Caco-2 (cell line): ENCODE measurements at regions not wholly inside any gene's neighbourhood (a gene's known extent, or its start where the extent isn't known, plus 50 kb on each side); places are given as distances from the start of the nearest gene placed in this dataset.

Experiments
- BruUV-seq: library from RNA; stranded (reverse); fragments of 400-500 nt; replicated peaks from 2 replicates; lab custom pipeline; 2021; lab: Mats Ljungman, UMichigan
- CTCF ChIA-PET: fragments of 300-600 bp; sonication (Branson Sonifier 250); formaldehyde crosslinking; loops from one replicate; lab custom pipeline; 2022; ENCODE audit warnings: antibody characterized with exemption; lab: Charles Lee
- POLR2A ChIA-PET: fragments of 300-600 bp; sonication (Branson Sonifier 250); formaldehyde crosslinking; loops from one replicate; lab custom pipeline; 2022; ENCODE audit warnings: antibody characterized with exemption; lab: Charles Lee
- DNase-seq, 2 experiments: peaks; one replicate each; pipeline versions ENCODE4 v3.0.0 to v3.0.0-alpha.2; 2020 to 2022
- H3K27me3 ChIP-seq: replicated peaks from 2 replicates; pipeline ENCODE4 v1.6.0; 2011; ENCODE audit warnings: low read length; ENCODE audit not compliant: control insufficient read depth, insufficient read depth
- H3K36me3 ChIP-seq: 2 replicates; pipeline ENCODE4 v1.5.1; 2011; ENCODE audit warnings: low read length; ENCODE audit not compliant: control insufficient read depth, insufficient read depth
- H3K4me1 ChIP-seq: fragments of 250-450 bp; sonication (Bioruptor Pico); 2 replicates; pipeline ENCODE4 v1.5.1; 2020; ENCODE audit warnings: mild to moderate bottlenecking
- H3K4me3 ChIP-seq: 2 replicates; pipeline ENCODE4 v1.5.1; 2011; ENCODE audit warnings: low read depth, mild to moderate bottlenecking, control low read depth, low read length
- H3K9me3 ChIP-seq: fragments of 250-450 bp; sonication (Bioruptor Pico); 2 replicates; pipeline ENCODE4 v1.5.1; 2020; ENCODE audit warnings: mild to moderate bottlenecking, moderate library complexity
- H3K27ac Mint-ChIP-seq: one replicate; pipeline ENCODE4 v1.8.0; 2022; ENCODE audit warnings: mixed read lengths; ENCODE audit not compliant: unreplicated experiment
- H3K27me3 Mint-ChIP-seq: one replicate; pipeline ENCODE4 v1.8.0; 2022; ENCODE audit warnings: mixed read lengths; ENCODE audit not compliant: insufficient read depth, unreplicated experiment
- H3K36me3 Mint-ChIP-seq: one replicate; pipeline ENCODE4 v1.8.0; 2022; ENCODE audit warnings: mild to moderate bottlenecking, mixed read lengths; ENCODE audit not compliant: insufficient read depth, unreplicated experiment
- H3K4me1 Mint-ChIP-seq: one replicate; pipeline ENCODE4 v1.8.0; 2022; ENCODE audit warnings: low read depth, mixed read lengths; ENCODE audit not compliant: unreplicated experiment
- H3K4me3 Mint-ChIP-seq: one replicate; pipeline ENCODE4 v1.8.0; 2022; ENCODE audit warnings: mild to moderate bottlenecking, moderate library complexity, mixed read lengths; ENCODE audit not compliant: unreplicated experiment
- H3K9me3 Mint-ChIP-seq: one replicate; pipeline ENCODE4 v1.8.0; 2022; ENCODE audit warnings: mixed read lengths; ENCODE audit not compliant: unreplicated experiment
- CTCF ChIP-seq, 2 experiments: fragments of 200-600 bp in 1 of 2; IDR thresholded peaks; 1 replicate in 1 of 2; 2 replicates in 1 of 2; pipeline versions ENCODE4 v1.5.1 to v1.8.0; 2011 to 2022; ENCODE audit warnings: antibody characterized with exemption in 1 of 2, control low read depth in 1 of 2, inconsistent platforms in 1 of 2, low read depth in 1 of 2, low read length in 1 of 2, mild to moderate bottlenecking in 1 of 2, moderate library complexity in 1 of 2; ENCODE audit not compliant: insufficient read depth in 1 of 2, severe bottlenecking in 1 of 2, unreplicated experiment in 1 of 2
- intact Hi-C: fragments of 100-400 bp; cut with micrococcal nuclease; formaldehyde crosslinking; loops from one replicate; pipeline ENCODE4 v1.10.0; 2022; ENCODE audit not compliant: unreplicated experiment

- Histone ChIP-seq H3K36me3 (no peaks in the 10 kb centered on the region), H3K4me1 (peaks cover 24% of the 10 kb centered on the region), H3K4me3 (no peak overlapping the region), H3K9me3 (no peaks in the 10 kb centered on the region), H3K27me3 (no peaks in the 10 kb centered on the region)
- no peak overlapping the region for H3K27ac Mint-ChIP-seq
- H3K27me3 Mint-ChIP-seq: no peaks in the 10 kb centered on the region
- H3K36me3 Mint-ChIP-seq: no peaks in the 10 kb centered on the region
- no peaks in the 10 kb centered on the region for H3K9me3 Mint-ChIP-seq
- H3K4me1 Mint-ChIP-seq: peaks cover 33% of the 10 kb centered on the region
- CTCF ChIA-PET: no interaction called here
- intact Hi-C loops: loop anchor here (5.0 kb wide), 2 partner anchors 101 to 161 kb away; no protein-coding TSS in a partner anchor
- DNase-seq: no peak
- TF ChIP-seq CTCF (IDR thresholded peaks at IDR 0.05; ENCODE audit: insufficient read depth in 1 of 2, low read depth in 1 of 2, low read length in 1 of 2, severe bottlenecking in 1 of 2, unreplicated experiment in 1 of 2): no peak
- no peak overlapping the region for H3K4me3 Mint-ChIP-seq
- POLR2A ChIA-PET: no interaction called here
- BruUV-seq: no TSS peak
These were observed 87.8 kb downstream of the GLUL start for GRCh38 chr1:182303778-182304177.

DNA sequence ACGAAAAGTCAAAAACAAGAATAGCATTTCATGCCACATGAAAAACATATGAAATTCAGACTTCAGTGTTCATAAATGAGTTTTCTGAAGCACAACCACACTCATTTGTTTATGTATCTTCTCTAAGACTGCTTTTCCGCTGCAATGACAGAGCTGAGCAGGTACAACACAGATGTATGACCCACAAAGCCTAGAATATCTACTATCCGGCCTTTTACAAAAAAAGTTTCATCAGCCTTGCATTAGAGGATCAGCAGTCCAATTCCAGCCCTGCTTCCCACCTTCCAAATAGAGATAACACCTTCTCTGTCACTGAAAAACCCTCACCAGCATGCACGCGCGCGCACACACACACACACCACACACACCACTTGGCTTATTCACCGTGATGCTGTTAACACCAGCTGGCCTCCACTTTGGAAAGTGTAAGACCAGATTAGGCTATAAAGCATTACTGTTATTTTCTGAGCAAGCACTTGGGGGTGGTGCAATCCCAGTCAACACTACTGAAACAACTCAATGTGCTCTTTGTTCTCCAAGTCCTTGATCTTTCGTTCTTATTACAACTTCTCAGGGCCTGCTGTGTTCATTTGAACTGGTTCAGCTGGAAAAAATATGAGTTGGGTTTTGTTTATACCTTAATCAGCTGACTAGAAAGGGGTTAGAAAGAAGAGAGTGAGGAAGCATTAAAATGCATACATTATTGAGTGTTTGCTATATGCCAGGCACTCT, 90.0 kb downstream of the GLUL start:
- no peaks in the 10 kb centered on the region for H3K9me3 ChIP-seq
- no peak overlapping the region for H3K4me3 ChIP-seq
- Mint-ChIP-seq H3K4me3 (no peak overlapping the region), H3K27ac (peak overlapping the region; percentile 29), H3K27me3 (no peaks in the 10 kb centered on the region), H3K36me3 (no peaks in the 10 kb centered on the region), H3K4me1 (peaks cover 31% of the 10 kb centered on the region), H3K9me3 (no peaks in the 10 kb centered on the region)
- ChIA-PET POLR2A (no interaction called here), CTCF (interaction anchor here (1.5 kb wide), 2 partner anchors 95 to 158 kb away, joined by 5 to 8 read pairs; no protein-coding TSS in a partner anchor)
- TF ChIP-seq CTCF (IDR thresholded peaks at IDR 0.05; ENCODE audit: insufficient read depth in 1 of 2, low read depth in 1 of 2, low read length in 1 of 2, severe bottlenecking in 1 of 2, unreplicated experiment in 1 of 2): no peak
- no peaks in the 10 kb centered on the region for H3K27me3 ChIP-seq
- H3K4me1 ChIP-seq: peaks cover 30% of the 10 kb centered on the region
- intact Hi-C loops: loop anchor here (1.0 to 5.0 kb wide), 4 partner anchors 95 to 216 kb away; no protein-coding TSS in a partner anchor
- peak; percentile 50 to 61 for DNase-seq
- no TSS peak for BruUV-seq
- no peaks in the 10 kb centered on the region for H3K36me3 ChIP-seq

DNA sequence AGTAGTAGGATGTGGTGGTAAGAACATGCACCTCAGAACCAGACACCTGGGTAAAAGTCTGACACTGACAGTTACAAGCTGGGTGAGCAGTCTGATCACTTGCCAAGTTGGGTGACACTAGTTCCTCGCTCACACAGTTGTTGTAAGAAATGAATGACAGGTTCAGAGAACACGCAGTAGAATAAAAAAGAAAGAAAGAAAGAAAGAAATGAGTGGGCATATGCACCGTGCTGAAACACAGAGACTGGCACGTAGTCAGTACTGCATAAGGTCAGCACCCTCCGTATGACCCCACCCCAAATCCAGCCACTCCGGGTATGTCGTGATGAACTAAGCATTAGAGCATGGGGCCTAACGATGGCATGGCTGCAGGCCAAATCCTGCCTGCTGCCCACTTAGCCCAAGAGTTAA, 90.6 kb downstream of the GLUL start:
- no peaks in the 10 kb centered on the region for H3K27me3 ChIP-seq
- Mint-ChIP-seq H3K36me3 (no peaks in the 10 kb centered on the region), H3K4me1 (peaks cover 31% of the 10 kb centered on the region), H3K27ac (no peak overlapping the region), H3K9me3 (no peaks in the 10 kb centered on the region), H3K4me3 (no peak overlapping the region), H3K27me3 (no peaks in the 10 kb centered on the region)
- POLR2A ChIA-PET: no interaction called here
- intact Hi-C loops: loop anchor here (1.0 to 5.0 kb wide), 3 partner anchors 99 to 216 kb away; no protein-coding TSS in a partner anchor
- CTCF ChIA-PET: interaction anchor here (1.1 to 1.5 kb wide), 3 partner anchors 96 to 216 kb away, joined by 3 to 8 read pairs (median 5); no protein-coding TSS in a partner anchor
- no peak overlapping the region for H3K4me3 ChIP-seq
- no peaks in the 10 kb centered on the region for H3K9me3 ChIP-seq
- DNase-seq: no peak
- no peak for TF ChIP-seq CTCF (IDR thresholded peaks at IDR 0.05; ENCODE audit: insufficient read depth in 1 of 2, low read depth in 1 of 2, low read length in 1 of 2, severe bottlenecking in 1 of 2, unreplicated experiment in 1 of 2)
- no TSS peak for BruUV-seq
- no peaks in the 10 kb centered on the region for H3K36me3 ChIP-seq
- peaks cover 30% of the 10 kb centered on the region for H3K4me1 ChIP-seq
